ENCODE measurements at regions not wholly inside any gene's neighbourhood (a gene's known extent, or its start where the extent isn't known, plus 50 kb on each side); places are given as distances from the start of the nearest gene placed in this dataset.

DNA sequence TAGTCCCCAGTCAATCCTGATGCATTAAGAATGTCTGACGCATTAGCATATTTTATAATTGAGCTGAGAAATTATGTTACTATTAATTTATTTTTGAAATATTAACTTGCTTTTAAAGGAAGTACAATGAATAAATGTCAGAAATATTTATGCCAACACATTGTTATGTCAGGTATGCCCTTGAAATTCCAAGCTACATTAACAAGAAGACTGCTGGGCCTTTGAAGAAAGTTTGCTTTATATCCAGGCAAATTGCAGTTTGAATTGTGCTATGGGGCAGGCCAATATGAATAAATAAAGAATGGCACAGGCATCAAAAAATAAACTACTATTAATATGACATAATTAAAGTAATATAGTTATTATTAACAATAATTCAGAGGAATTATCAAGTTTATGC lies 1391.3 kb downstream of the PLA2G4A start:
- H3K4me3 ChIP-seq (ENCODE audit: low read depth, low read length) = no peak overlapping the region
- TF ChIP-seq, protein P1, sequence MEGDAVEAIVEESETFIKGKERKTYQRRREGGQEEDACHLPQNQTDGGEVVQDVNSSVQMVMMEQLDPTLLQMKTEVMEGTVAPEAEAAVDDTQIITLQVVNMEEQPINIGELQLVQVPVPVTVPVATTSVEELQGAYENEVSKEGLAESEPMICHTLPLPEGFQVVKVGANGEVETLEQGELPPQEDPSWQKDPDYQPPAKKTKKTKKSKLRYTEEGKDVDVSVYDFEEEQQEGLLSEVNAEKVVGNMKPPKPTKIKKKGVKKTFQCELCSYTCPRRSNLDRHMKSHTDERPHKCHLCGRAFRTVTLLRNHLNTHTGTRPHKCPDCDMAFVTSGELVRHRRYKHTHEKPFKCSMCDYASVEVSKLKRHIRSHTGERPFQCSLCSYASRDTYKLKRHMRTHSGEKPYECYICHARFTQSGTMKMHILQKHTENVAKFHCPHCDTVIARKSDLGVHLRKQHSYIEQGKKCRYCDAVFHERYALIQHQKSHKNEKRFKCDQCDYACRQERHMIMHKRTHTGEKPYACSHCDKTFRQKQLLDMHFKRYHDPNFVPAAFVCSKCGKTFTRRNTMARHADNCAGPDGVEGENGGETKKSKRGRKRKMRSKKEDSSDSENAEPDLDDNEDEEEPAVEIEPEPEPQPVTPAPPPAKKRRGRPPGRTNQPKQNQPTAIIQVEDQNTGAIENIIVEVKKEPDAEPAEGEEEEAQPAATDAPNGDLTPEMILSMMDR (IDR thresholded peaks at IDR 0.05; ENCODE audit: low read depth, low read length) = no peak

DNA sequence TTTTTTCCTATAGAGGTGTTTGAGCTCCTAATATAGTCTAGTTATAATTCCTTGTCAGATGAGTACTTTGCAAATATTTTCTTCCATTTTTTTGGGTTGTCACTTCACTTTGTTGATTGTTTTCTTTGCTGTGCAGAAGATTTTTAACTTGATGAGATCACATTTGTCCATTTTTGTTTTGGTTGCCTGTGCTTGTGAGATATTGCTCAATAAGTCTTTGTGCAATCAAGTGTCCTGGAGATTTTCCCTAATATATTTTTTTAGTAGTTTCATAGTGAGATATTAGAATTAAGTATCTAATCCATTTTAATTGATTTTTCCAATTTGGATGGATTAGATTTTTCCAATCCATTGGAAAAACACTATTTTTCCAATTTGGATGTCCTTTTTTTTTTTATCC lies 1395.5 kb downstream of the PLA2G4A start:
- H3K4me3 ChIP-seq (ENCODE audit: low read depth, low read length) = no peak overlapping the region
- TF ChIP-seq, protein P1 (IDR thresholded peaks at IDR 0.05; ENCODE audit: low read depth, low read length) = no peak

DNA sequence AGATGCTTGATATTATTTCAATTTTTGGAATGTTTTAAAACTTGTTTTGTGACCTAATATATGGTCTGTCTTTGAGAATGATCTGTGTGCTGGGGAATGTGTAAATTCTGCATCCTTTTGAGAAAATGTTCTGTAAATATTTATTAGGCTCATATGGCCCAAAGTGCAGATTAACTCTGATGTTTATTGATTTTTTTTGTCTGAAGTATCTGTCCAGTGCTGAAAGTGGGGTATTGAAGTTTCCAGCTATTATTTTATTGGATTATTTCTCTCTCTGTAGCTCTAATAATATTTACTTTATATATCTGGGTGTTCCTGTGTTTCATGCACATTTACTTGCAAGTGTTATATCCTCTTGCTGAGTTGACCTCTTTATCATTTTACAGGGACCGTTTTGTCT lies 1397.2 kb downstream of the PLA2G4A start:
- no peak overlapping the region for H3K4me3 ChIP-seq (ENCODE audit: low read depth, low read length)
- TF ChIP-seq, protein P1 (IDR thresholded peaks at IDR 0.05; ENCODE audit: low read depth, low read length) = no peak

DNA sequence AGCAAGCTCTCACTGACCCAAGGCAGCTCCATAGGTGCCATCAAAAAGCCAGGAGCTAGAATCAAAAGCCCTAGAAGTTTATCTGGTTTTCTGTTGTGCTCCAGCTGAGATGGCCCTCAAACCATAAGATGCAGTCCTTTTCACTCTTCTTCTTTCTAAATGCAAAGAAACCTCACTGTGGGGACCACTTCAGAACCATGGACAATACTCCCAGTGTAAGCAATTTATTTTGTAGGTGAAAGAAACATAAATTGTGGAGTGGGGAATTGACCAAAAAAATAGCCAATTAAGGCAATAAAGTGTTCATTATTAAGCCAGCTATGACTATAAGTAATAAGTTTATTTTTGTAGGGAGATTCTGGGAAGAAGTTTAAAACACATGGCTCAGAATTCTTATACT lies 1399.9 kb downstream of the PLA2G4A start:
- TF ChIP-seq, protein P1 (IDR thresholded peaks at IDR 0.05; ENCODE audit: low read depth, low read length) = no peak

DNA sequence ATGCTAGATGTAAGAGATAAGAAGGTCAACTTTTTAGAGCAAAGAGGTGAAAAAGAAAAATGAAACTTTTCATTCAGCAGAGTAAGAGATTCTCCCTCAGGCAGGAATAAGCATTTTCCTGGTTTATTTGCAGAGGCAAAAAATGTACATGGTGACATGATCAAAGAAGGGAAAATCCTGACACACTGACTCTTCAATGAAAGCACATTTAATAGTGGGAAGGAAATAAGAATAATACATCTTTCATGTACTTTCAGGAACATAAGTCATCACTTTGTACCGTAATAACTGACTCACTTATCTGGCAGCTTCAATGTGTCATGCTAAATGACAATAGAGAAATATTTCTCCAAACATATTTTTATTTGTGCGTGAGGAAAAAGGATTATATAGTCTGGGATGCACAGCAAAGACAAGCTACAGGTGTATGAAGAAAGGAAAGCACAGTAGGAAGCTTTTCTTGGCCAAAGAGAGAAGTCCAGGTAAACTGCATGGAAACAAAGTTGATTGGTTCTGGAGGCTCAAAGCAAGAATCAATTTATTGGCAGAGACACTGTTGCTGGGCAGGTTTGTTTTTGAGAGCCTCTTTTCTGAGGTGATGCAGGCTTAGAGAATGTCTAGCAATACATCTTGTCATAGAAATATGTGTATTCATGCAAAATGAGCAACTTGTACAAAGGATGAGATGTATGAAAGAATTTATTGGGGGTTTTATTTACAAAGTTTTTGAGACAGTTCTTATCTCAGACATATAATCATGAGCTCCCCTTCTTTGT lies 1409.0 kb downstream of the PLA2G4A start:
- TF ChIP-seq, protein P1 (IDR thresholded peaks at IDR 0.05; ENCODE audit: low read depth, low read length) = no peak
- no peak overlapping the region for H3K4me3 ChIP-seq (ENCODE audit: low read depth, low read length)

More for the DNA sequence above, 1399.9 kb downstream of the PLA2G4A start:
- no peak overlapping the region for H3K4me3 ChIP-seq (ENCODE audit: low read depth, low read length)

DNA sequence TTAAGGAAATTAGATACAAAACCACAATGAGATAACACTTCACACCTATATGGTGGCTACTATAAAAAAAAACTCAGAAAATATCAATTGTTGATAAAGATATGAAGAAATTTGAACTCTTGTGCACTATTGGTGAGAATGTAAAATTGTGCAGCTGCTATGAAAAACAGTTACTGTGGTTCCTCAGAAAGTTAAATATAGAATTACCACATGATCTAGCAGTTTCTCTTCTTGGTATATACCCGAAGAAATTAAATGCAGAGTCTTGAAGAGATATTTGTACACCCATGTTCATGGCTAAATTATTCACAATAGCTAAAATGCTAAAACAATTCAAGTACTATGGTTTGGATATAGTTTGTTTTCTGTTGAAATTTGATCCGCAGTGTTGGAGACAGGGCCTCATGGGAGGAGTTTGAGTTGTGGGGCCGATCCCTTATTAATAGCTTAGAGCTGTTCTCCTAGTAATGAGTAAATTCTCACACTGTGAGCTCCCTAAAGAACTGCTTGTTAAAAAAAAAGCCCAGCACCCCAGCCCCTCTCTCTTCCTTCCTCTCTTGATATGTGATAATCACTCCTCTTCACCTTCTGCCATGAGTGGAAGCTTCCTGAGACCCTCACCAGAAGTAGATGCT lies 1412.1 kb downstream of the PLA2G4A start:
- TF ChIP-seq, protein P1 (IDR thresholded peaks at IDR 0.05; ENCODE audit: low read depth, low read length) = no peak
- no peak overlapping the region for H3K4me3 ChIP-seq (ENCODE audit: low read depth, low read length)

DNA sequence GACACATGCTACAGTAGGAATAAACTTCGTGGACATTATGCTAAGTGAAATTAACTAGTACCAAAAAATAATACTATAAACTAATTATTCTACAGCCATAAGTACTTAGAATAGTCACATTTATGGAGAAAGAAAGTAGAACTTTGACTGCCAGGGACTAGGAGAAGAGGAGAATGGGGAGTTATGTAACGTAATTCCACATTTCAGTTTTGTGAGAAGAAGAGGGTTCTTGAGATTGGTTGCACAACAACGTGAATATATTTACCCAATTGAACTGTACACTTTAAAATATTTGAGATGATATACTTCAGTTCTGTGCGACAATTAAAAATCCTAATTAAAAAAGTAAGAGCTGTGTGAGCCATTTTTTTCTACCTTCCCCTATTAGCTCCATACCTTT lies 1412.9 kb downstream of the PLA2G4A start:
- H3K4me3 ChIP-seq (ENCODE audit: low read depth, low read length) = no peak overlapping the region
- TF ChIP-seq, protein P1 (IDR thresholded peaks at IDR 0.05; ENCODE audit: low read depth, low read length) = no peak

Data from WI38 (cell line).